Upper lobe of left lung (tissue), 6 donors: ENCODE measurements at regions not wholly inside any gene's neighbourhood (a gene's known extent, or its start where the extent isn't known, plus 50 kb on each side); places are given as distances from the start of the nearest gene placed in this dataset.

Source experiments
- ATAC-seq, 2 donors: fragments of 200-7000 bp; cut with Tn5 transposase; one replicate each; pipeline ENCODE4 v1.9.1; 2022; ENCODE audit warnings: mild to moderate bottlenecking in 2 of 2, moderate library complexity in 2 of 2; ENCODE audit not compliant: low FRiP score in 2 of 2
- DNase-seq, 2 donors: peaks; one replicate each; pipeline ENCODE4 v3.0.0-alpha.2; 2019 to 2020
- H3K27ac ChIP-seq, 4 donors: fragments of 200-600 bp; sonication (generic); one replicate each; pipeline ENCODE4 v1.5.1; 2016 to 2019
- H3K27me3 ChIP-seq, 4 donors: fragments of 200-600 bp; sonication (generic); one replicate each; pipeline ENCODE4 v1.5.1; 2017 to 2019
- H3K36me3 ChIP-seq, 4 donors: fragments of 200-600 bp; sonication (generic); one replicate each; pipeline ENCODE4 v1.5.1; 2016 to 2019
- H3K4me1 ChIP-seq, 4 donors: fragments of 200-600 bp; sonication (generic); one replicate each; pipeline ENCODE4 v1.5.1; 2018 to 2019
- H3K4me3 ChIP-seq, 4 donors: fragments of 200-600 bp; sonication (generic); one replicate each; pipeline ENCODE4 v1.5.1; 2017 to 2019; ENCODE audit warnings: mild to moderate bottlenecking in 2 of 4, moderate library complexity in 1 of 4
- H3K9me3 ChIP-seq, 4 donors: fragments of 200-600 bp; sonication (generic); one replicate each; pipeline ENCODE4 v1.5.1; 2018 to 2019
- EP300 ChIP-seq, 4 donors: sonication (generic); formaldehyde crosslinking; IDR thresholded peaks; one replicate each; pipeline ENCODE4 v1.5.1; 2017; ENCODE audit warnings: antibody characterized with exemption in 4 of 4, control low read depth in 2 of 4
- POLR2A ChIP-seq, 4 donors: fragments of 450-650 bp; IDR thresholded peaks; one replicate each; pipeline ENCODE4 v1.5.1; 2016 to 2017; ENCODE audit warnings: antibody characterized with exemption in 4 of 4, mild to moderate bottlenecking in 2 of 4
- POLR2AphosphoS5 ChIP-seq, 2 donors: sonication (generic); formaldehyde crosslinking; IDR thresholded peaks; one replicate each; pipeline ENCODE4 v1.5.1; 2017; ENCODE audit warnings: antibody characterized with exemption in 2 of 2
- WGBS, 2 donors: methylation state at CpG; one replicate each; pipeline ENCODE4 v1.1.5; 2017 to 2018; 5-methylcytosine and 5-hydroxymethylcytosine counted together
- TF ChIP-seq, protein P1 (sequence below), 6 experiments: fragments of 450-650 bp in 4 of 6; fragments of 200-600 bp in 2 of 6; sonication (generic) in 2 of 6; IDR thresholded peaks; one replicate each; pipeline ENCODE4 v1.5.1; 2016 to 2019; ENCODE audit warnings: antibody characterized with exemption in 6 of 6
- donor health status: DM: no; HTN: no; CAD: no; lungs with moderate emphysema.
- donor health status: DM: no; HTN: yes; CAD: no; lungs with severe emphysema.

GRCh38 chr18:78724214-78724914, 255.3 kb upstream of the SALL3 start:
- 73 to 81% methylated on average over 15 of the region's 15 CpGs for WGBS, 2 donors
- Histone ChIP-seq H3K9me3 (no peaks in the 10 kb centered on the region), H3K27me3 (no peaks in the 10 kb centered on the region), H3K4me3 (no peak overlapping the region), H3K36me3 (no peaks in the 10 kb centered on the region), H3K27ac (no peak overlapping the region), H3K4me1 (no peaks in the 10 kb centered on the region)
- TF ChIP-seq POLR2A (IDR thresholded peaks at IDR 0.05) = no peak
- TF ChIP-seq EP300 (IDR thresholded peaks at IDR 0.05) = no peak
- TF ChIP-seq, protein P1, sequence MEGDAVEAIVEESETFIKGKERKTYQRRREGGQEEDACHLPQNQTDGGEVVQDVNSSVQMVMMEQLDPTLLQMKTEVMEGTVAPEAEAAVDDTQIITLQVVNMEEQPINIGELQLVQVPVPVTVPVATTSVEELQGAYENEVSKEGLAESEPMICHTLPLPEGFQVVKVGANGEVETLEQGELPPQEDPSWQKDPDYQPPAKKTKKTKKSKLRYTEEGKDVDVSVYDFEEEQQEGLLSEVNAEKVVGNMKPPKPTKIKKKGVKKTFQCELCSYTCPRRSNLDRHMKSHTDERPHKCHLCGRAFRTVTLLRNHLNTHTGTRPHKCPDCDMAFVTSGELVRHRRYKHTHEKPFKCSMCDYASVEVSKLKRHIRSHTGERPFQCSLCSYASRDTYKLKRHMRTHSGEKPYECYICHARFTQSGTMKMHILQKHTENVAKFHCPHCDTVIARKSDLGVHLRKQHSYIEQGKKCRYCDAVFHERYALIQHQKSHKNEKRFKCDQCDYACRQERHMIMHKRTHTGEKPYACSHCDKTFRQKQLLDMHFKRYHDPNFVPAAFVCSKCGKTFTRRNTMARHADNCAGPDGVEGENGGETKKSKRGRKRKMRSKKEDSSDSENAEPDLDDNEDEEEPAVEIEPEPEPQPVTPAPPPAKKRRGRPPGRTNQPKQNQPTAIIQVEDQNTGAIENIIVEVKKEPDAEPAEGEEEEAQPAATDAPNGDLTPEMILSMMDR (IDR thresholded peaks at IDR 0.05) = no peak
- no peak for TF ChIP-seq POLR2AphosphoS5 (IDR thresholded peaks at IDR 0.05)
- DNase-seq (no peak), ATAC-seq (no peak)

- H3K4me1 ChIP-seq = no peaks in the 10 kb centered on the region
- H3K27ac ChIP-seq = no peak overlapping the region
- no peak for ATAC-seq
- H3K36me3 ChIP-seq = no peaks in the 10 kb centered on the region
- no peaks in the 10 kb centered on the region for H3K27me3 ChIP-seq
- no peak for TF ChIP-seq EP300 (IDR thresholded peaks at IDR 0.05)
- no peak for TF ChIP-seq POLR2AphosphoS5 (IDR thresholded peaks at IDR 0.05)
- TF ChIP-seq, protein P1 (IDR thresholded peaks at IDR 0.05) = no peak
- no peak for TF ChIP-seq POLR2A (IDR thresholded peaks at IDR 0.05)
- 86 to 88% methylated on average over 10 of the region's 10 CpGs for WGBS, 2 donors
- no peak for DNase-seq
- no peaks in the 10 kb centered on the region for H3K9me3 ChIP-seq
- no peak overlapping the region for H3K4me3 ChIP-seq
Measured at GRCh38 chr18:78725426-78725825, 254.2 kb upstream of the SALL3 start.

GRCh38 chr18:78726326-78727056, 253.1 kb upstream of the SALL3 start:
- Histone ChIP-seq H3K4me1 (no peaks in the 10 kb centered on the region), H3K27ac (no peak overlapping the region), H3K4me3 (no peak overlapping the region), H3K27me3 (no peaks in the 10 kb centered on the region), H3K9me3 (no peaks in the 10 kb centered on the region), H3K36me3 (no peaks in the 10 kb centered on the region)
- 91 to 95% methylated on average over 42 to 50 of the region's 50 CpGs for WGBS, 2 donors
- peak in 1 of 2 donors; percentile 83 for DNase-seq
- TF ChIP-seq, protein P1 (IDR thresholded peaks at IDR 0.05) = no peak
- TF ChIP-seq POLR2AphosphoS5 (IDR thresholded peaks at IDR 0.05) = no peak
- TF ChIP-seq POLR2A (IDR thresholded peaks at IDR 0.05) = no peak
- no peak for TF ChIP-seq EP300 (IDR thresholded peaks at IDR 0.05)
- peak in 1 of 2 donors; percentile 27 for ATAC-seq

GRCh38 chr18:78727057-78727739, 252.4 kb upstream of the SALL3 start:
- H3K9me3 ChIP-seq = no peaks in the 10 kb centered on the region
- no peaks in the 10 kb centered on the region for H3K4me1 ChIP-seq
- H3K27ac ChIP-seq = no peak overlapping the region
- no peaks in the 10 kb centered on the region for H3K36me3 ChIP-seq
- no peak overlapping the region for H3K4me3 ChIP-seq
- WGBS, 2 donors = 91 to 94% methylated on average over 19 to 25 of the region's 25 CpGs
- DNase-seq = no peak
- peak in 1 of 2 donors; percentile 3 for ATAC-seq
- no peak for TF ChIP-seq POLR2AphosphoS5 (IDR thresholded peaks at IDR 0.05)
- TF ChIP-seq EP300 (IDR thresholded peaks at IDR 0.05) = no peak
- TF ChIP-seq, protein P1 (IDR thresholded peaks at IDR 0.05) = no peak
- no peak for TF ChIP-seq POLR2A (IDR thresholded peaks at IDR 0.05)
- no peaks in the 10 kb centered on the region for H3K27me3 ChIP-seq
